PC-3 (cell line): ENCODE measurements at regions not wholly inside any gene's neighbourhood (a gene's known extent, or its start where the extent isn't known, plus 50 kb on each side); places are given as distances from the start of the nearest gene placed in this dataset.

Experiments used
- CTCF ChIP-seq: fragments of 300-600 bp; sonication (generic); conservative IDR thresholded peaks from 2 replicates; pipeline ENCODE4 v1.5.1; 2017; ENCODE audit warnings: antibody characterized with exemption, low read depth, mild to moderate bottlenecking, low read length
- EZH2 ChIP-seq: fragments of 300-600 bp; sonication (generic); IDR thresholded peaks from one replicate; pipeline ENCODE4 v1.6.1; 2017; ENCODE audit warnings: antibody characterized with exemption, mild to moderate bottlenecking, low read length; ENCODE audit not compliant: unreplicated experiment
- EZH2phosphoT487 ChIP-seq: fragments of 300-600 bp; sonication (generic); IDR thresholded peaks from 2 replicates; pipeline ENCODE4 v1.6.1; 2018; ENCODE audit warnings: mild to moderate bottlenecking, antibody characterized with exemption, low read length, borderline replicate concordance

- TF ChIP-seq CTCF (peak; percentile 67), EZH2 (no peak), EZH2phosphoT487 (no peak)
Observed at GRCh38 chr6:142537612-142538478, 236.0 kb downstream of the ADGRG6 start.
